GM13977 (cell line): ENCODE measurements at regions not wholly inside any gene's neighbourhood (a gene's known extent, or its start where the extent isn't known, plus 50 kb on each side); places are given as distances from the start of the nearest gene placed in this dataset.
A peak's percentile ranks its signal among the peaks of the same experiment; 100 is the strongest.

Source experiments
- DNase-seq: peaks from one replicate; pipeline ENCODE4 v3.0.0; 2012; ENCODE audit warnings: low spot score
- in situ Hi-C: fragments of 300-500 bp; cut with MboI; formaldehyde crosslinking; loops from one replicate; pipeline ENCODE4 v1.12.0; 2022; ENCODE audit warnings: low sequenced_read_pairs, low pct_unique_long_range_greater_than_20kb, mixed read lengths, inconsistent platforms; ENCODE audit not compliant: unreplicated experiment
- TF ChIP-seq, protein P1 (sequence below): IDR thresholded peaks from 2 replicates; pipeline ENCODE4 v1.5.1; 2012; ENCODE audit warnings: mild to moderate bottlenecking, control low read depth; ENCODE audit not compliant: insufficient read depth; ENCODE audit errors: extremely low read depth, missing control alignments

- TF ChIP-seq, protein P1, sequence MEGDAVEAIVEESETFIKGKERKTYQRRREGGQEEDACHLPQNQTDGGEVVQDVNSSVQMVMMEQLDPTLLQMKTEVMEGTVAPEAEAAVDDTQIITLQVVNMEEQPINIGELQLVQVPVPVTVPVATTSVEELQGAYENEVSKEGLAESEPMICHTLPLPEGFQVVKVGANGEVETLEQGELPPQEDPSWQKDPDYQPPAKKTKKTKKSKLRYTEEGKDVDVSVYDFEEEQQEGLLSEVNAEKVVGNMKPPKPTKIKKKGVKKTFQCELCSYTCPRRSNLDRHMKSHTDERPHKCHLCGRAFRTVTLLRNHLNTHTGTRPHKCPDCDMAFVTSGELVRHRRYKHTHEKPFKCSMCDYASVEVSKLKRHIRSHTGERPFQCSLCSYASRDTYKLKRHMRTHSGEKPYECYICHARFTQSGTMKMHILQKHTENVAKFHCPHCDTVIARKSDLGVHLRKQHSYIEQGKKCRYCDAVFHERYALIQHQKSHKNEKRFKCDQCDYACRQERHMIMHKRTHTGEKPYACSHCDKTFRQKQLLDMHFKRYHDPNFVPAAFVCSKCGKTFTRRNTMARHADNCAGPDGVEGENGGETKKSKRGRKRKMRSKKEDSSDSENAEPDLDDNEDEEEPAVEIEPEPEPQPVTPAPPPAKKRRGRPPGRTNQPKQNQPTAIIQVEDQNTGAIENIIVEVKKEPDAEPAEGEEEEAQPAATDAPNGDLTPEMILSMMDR: no peak
- no peak for DNase-seq
- in situ Hi-C loops: no loop called here
Observed at GRCh38 chr10:65341323-65341925, 1584.4 kb upstream of the LRRTM3 start.

DNA sequence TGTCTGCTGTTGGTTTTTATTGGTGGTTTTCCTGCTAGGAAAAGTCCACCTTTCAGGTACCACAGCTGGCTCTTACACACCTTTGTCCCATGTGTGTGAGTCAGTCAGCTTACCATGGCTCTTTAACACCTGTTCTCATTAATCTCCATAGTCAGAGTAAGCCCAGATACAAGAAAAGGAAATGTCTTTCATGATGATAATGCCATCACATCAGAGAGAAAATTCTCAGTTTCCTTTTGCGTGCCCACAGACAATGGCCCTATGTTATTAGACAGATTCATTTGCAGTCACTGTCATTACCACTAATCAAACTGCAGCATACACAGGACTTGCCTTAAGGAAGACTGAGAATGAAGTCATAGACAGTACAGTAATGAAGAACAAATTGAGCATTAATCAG is 1583.6 kb upstream of the LRRTM3 start:
- no peak for DNase-seq
- in situ Hi-C loops: no loop called here
- TF ChIP-seq, protein P1: no peak

GRCh38 chr10:65346466-65346865 is 1579.4 kb upstream of the LRRTM3 start:
- TF ChIP-seq, protein P1: no peak
- in situ Hi-C loops: no loop called here
- no peak for DNase-seq

DNA sequence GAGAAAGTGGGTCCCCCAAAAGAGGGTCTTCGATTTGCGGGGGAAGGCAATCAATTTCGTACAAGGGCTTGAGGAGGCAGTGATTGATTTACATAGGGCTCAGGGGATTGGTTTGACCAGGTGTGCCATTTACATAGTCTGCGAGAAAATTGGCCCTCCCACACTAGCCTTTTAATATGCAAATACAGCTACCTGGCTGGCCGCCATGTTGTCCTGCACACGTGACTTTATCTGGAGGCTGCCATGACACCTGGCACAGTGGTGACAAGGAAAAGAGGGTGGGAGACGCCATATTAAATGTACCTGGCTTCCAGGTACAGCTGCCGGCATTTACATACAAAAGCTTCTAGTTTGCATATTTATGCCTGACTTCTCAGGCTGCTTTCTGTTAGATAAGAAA is 1577.2 kb upstream of the LRRTM3 start:
- TF ChIP-seq, protein P1: no peak
- in situ Hi-C loops: no loop called here
- DNase-seq: no peak

GRCh38 chr10:65350611-65351010 is 1575.2 kb upstream of the LRRTM3 start:
- TF ChIP-seq, protein P1: no peak

DNA sequence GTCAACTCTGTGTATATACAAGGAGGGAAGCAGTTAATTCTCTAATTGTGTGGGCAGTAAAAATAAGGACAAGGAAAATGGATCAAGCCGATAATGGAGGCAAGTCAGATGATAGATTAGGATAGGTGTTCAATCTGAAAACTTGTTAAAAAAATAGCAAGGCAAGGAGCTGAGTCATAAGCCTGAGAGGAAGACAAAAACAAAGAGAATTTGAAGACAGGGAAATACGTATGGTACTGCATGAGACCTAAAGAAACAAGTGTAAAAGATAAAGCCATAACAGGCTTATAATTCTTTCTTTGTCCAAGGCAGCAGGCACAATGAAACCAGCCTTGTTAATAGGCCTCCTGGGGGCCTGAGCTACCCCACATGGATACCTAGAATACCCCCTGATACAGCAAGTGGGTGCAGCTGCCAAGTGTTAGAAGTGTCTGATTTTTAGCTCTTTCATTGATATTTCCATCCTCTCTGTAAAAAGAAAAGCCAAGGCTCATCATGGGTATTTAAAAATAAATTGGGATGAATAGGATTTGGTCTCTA is 1570.6 kb upstream of the LRRTM3 start:
- DNase-seq: no peak
- TF ChIP-seq, protein P1: no peak
- in situ Hi-C loops: no loop called here

More at GRCh38 chr10:65350611-65351010, 1575.2 kb upstream of the LRRTM3 start:
- in situ Hi-C loops: no loop called here
- DNase-seq: no peak

DNA sequence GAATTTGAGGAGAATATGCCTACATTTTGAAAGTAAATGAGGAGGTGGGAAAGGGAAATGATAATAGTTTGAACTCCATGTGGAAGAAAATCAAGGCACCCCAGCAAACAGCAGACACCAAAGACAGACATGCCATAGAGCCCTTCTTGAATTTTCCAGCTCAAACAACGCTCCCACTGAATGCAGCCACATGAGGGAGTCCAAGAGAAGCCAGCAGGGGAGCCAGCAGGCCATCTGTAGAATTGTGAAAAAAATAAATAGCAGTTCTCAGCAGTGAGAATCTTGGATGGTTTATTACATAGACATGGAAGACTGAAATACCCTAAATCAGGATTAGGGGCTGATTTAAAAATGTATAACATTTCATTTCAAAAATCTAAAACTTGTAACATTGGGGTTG is 1567.3 kb upstream of the LRRTM3 start:
- in situ Hi-C loops: no loop called here
- no peak for DNase-seq
- TF ChIP-seq, protein P1: peak; percentile 38
